ENCODE measurements at regions not wholly inside any gene's neighbourhood (a gene's known extent, or its start where the extent isn't known, plus 50 kb on each side); places are given as distances from the start of the nearest gene placed in this dataset.

GRCh38 chr5:85549229-85549628 lies 1068.5 kb upstream of the COX7C start:
- TF ChIP-seq, protein P1, sequence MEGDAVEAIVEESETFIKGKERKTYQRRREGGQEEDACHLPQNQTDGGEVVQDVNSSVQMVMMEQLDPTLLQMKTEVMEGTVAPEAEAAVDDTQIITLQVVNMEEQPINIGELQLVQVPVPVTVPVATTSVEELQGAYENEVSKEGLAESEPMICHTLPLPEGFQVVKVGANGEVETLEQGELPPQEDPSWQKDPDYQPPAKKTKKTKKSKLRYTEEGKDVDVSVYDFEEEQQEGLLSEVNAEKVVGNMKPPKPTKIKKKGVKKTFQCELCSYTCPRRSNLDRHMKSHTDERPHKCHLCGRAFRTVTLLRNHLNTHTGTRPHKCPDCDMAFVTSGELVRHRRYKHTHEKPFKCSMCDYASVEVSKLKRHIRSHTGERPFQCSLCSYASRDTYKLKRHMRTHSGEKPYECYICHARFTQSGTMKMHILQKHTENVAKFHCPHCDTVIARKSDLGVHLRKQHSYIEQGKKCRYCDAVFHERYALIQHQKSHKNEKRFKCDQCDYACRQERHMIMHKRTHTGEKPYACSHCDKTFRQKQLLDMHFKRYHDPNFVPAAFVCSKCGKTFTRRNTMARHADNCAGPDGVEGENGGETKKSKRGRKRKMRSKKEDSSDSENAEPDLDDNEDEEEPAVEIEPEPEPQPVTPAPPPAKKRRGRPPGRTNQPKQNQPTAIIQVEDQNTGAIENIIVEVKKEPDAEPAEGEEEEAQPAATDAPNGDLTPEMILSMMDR (IDR thresholded peaks at IDR 0.05) = no peak
- TF ChIP-seq POLR2A (IDR thresholded peaks at IDR 0.05) (no peak), POLR2AphosphoS5 (IDR thresholded peaks at IDR 0.05) (no peak)
